ENCODE measurements at regions not wholly inside any gene's neighbourhood (a gene's known extent, or its start where the extent isn't known, plus 50 kb on each side); places are given as distances from the start of the nearest gene placed in this dataset.

- TF ChIP-seq EZH2 (IDR thresholded peaks at IDR 0.05; ENCODE audit: insufficient read depth, poor library complexity, severe bottlenecking) = no peak
- no peak for TF ChIP-seq EZH2phosphoT487 (IDR thresholded peaks at IDR 0.05; ENCODE audit: insufficient read depth, low read depth)
These were observed 1030.6 kb downstream of the MCTP2 start for GRCh38 chr15:95261968-95262367.

All from GM23248 (cell line).